ENCODE measurements at regions not wholly inside any gene's neighbourhood (a gene's known extent, or its start where the extent isn't known, plus 50 kb on each side); places are given as distances from the start of the nearest gene placed in this dataset.

- no peak for DNase-seq
Observed at GRCh38 chr6:29999416-29999815, 57.1 kb downstream of the HLA-A start.

GRCh38 chr6:30000156-30000791 lies 57.9 kb downstream of the HLA-A start:
- DNase-seq, result no peak

GRCh38 chr6:30002871-30003270 lies 58.2 kb upstream of the POLR1H start:
- no peak for DNase-seq

- no peak for DNase-seq
Observed at GRCh38 chr6:30005482-30005881, 55.6 kb upstream of the POLR1H start.

- DNase-seq, result peak; percentile 9
Observed at GRCh38 chr6:30006170-30007131, 54.6 kb upstream of the POLR1H start.

- no peak for DNase-seq
Observed at GRCh38 chr6:30007132-30007764, 53.8 kb upstream of the POLR1H start.

- DNase-seq, result no peak
Observed at GRCh38 chr6:30009113-30009512, 52.0 kb upstream of the POLR1H start.
